ENCODE measurements at regions not wholly inside any gene's neighbourhood (a gene's known extent, or its start where the extent isn't known, plus 50 kb on each side); places are given as distances from the start of the nearest gene placed in this dataset.
"Not testable (repeated sequence)": the region's sequence is repeated elsewhere in the genome, so short reads cannot be mapped to it uniquely, and the experiment has no call there.

GRCh38 chrX:42832764-42833549 is 55.0 kb upstream of the PPP1R2C start:
- no peaks in the 10 kb centered on the region for H3K79me2 ChIP-seq (ENCODE audit: insufficient read depth, low read length)
- H3K27me3 Mint-ChIP-seq (ENCODE audit: low read depth in 3 of 3) = peaks cover 0 to 4% (median 1%) of the 10 kb centered on the region in 3 donors
- H3K27ac ChIP-seq (ENCODE audit: low read depth in 1 of 2, low read length in 2 of 2) = no peak overlapping the region
- no peaks in the 10 kb centered on the region for H3K27me3 ChIP-seq (ENCODE audit: control insufficient read depth in 2 of 2, insufficient read depth in 2 of 2, low read length in 2 of 2)
- H3K27ac Mint-ChIP-seq = no peak overlapping the region
- H3K4me2 ChIP-seq (replicated peaks; ENCODE audit: extremely low read depth, low read length, poor library complexity, severe bottlenecking) = no peak overlapping the region
- H2AFZ ChIP-seq (ENCODE audit: insufficient read depth, low read depth, low read length, poor library complexity, severe bottlenecking) = no peak overlapping the region
- DNase-seq = no peak
- no peaks in the 10 kb centered on the region for H3K36me3 Mint-ChIP-seq
- TF ChIP-seq CTCF (IDR thresholded peaks at IDR 0.05) = no peak
- no peak overlapping the region for H3K4me3 Mint-ChIP-seq
- H3K9ac ChIP-seq (ENCODE audit: insufficient read depth, low read length, poor library complexity, severe bottlenecking) = no peak overlapping the region
- no CpG with 5 or more reads among the region's 5 CpGs for whole genome bisulfite sequencing (ENCODE audit: insufficient coverage)
- H3K9me3 ChIP-seq (replicated peaks in 1 of 2; ENCODE audit: control insufficient read depth in 1 of 2, insufficient read depth in 1 of 2, low read length in 2 of 2) = peaks cover 3 to 6% of the 10 kb centered on the region in 2 donors
- no peaks in the 10 kb centered on the region for H3K4me1 ChIP-seq (ENCODE audit: control insufficient read depth in 1 of 2, insufficient read depth in 2 of 2, low read length in 2 of 2)
- intact Hi-C loops (cut with micrococcal nuclease) = no loop called here
- H3K4me3 ChIP-seq (replicated peaks in 1 of 3; ENCODE audit: low read depth in 2 of 3, low read length in 3 of 3) = no peak overlapping the region
- no peaks in the 10 kb centered on the region for H3K36me3 ChIP-seq (replicated peaks in 1 of 2; ENCODE audit: control insufficient read depth in 1 of 2, insufficient read depth in 2 of 2, low read length in 2 of 2)
- H4K20me1 ChIP-seq (ENCODE audit: insufficient read depth, low read length) = no peaks in the 10 kb centered on the region
- H3K9me3 Mint-ChIP-seq = peaks cover 0 to 4% (median 3%) of the 10 kb centered on the region in 7 donors
- H3K4me1 Mint-ChIP-seq = no peaks in the 10 kb centered on the region

GRCh38 chrX:42833550-42833940 is 55.6 kb upstream of the PPP1R2C start:
- H3K9me3 Mint-ChIP-seq; H2AFZ ChIP-seq (ENCODE audit: insufficient read depth, low read depth, low read length, poor library complexity, severe bottlenecking); H3K36me3 Mint-ChIP-seq; H4K20me1 ChIP-seq (ENCODE audit: insufficient read depth, low read length); DNase-seq; H3K4me2 ChIP-seq (replicated peaks; ENCODE audit: extremely low read depth, low read length, poor library complexity, severe bottlenecking); H3K4me1 ChIP-seq (ENCODE audit: control insufficient read depth in 1 of 2, insufficient read depth in 2 of 2, low read length in 2 of 2); H3K4me3 Mint-ChIP-seq; H3K9me3 ChIP-seq (replicated peaks in 1 of 2; ENCODE audit: control insufficient read depth in 1 of 2, insufficient read depth in 1 of 2, low read length in 2 of 2); H3K27me3 Mint-ChIP-seq (ENCODE audit: low read depth in 3 of 3); H3K27me3 ChIP-seq (ENCODE audit: control insufficient read depth in 2 of 2, insufficient read depth in 2 of 2, low read length in 2 of 2); H3K27ac ChIP-seq (ENCODE audit: low read depth in 1 of 2, low read length in 2 of 2); H3K4me1 Mint-ChIP-seq; H3K36me3 ChIP-seq (replicated peaks in 1 of 2; ENCODE audit: control insufficient read depth in 1 of 2, insufficient read depth in 2 of 2, low read length in 2 of 2); intact Hi-C loops (cut with micrococcal nuclease); H3K9ac ChIP-seq (ENCODE audit: insufficient read depth, low read length, poor library complexity, severe bottlenecking); H3K79me2 ChIP-seq (ENCODE audit: insufficient read depth, low read length); H3K4me3 ChIP-seq (replicated peaks in 1 of 3; ENCODE audit: low read depth in 2 of 3, low read length in 3 of 3): not testable (repeated sequence)
- no CpG with 5 or more reads among the region's 4 CpGs for WGBS (ENCODE audit: insufficient coverage)
- peak overlapping the region in 1 of 7 donors; percentile 2 for H3K27ac Mint-ChIP-seq
